ENCODE measurements at regions not wholly inside any gene's neighbourhood (a gene's known extent, or its start where the extent isn't known, plus 50 kb on each side); places are given as distances from the start of the nearest gene placed in this dataset.

- no peak for TF ChIP-seq CTCF (IDR thresholded peaks at IDR 0.05 in 8 of 11, conservative IDR thresholded peaks at IDR 0.05 in 3 of 11)
- no peak for TF ChIP-seq POLR2A (IDR thresholded peaks at IDR 0.05)
Measured at GRCh38 chr17:79231766-79232287, 157.2 kb downstream of the ENGASE start.
